HL-60/S4 treated with phorbol 12-myristate 13-acetate at 8.2 ng/mL for 4 days and 3 days (cell line): ENCODE measurements at regions not wholly inside any gene's neighbourhood (a gene's known extent, or its start where the extent isn't known, plus 50 kb on each side); places are given as distances from the start of the nearest gene placed in this dataset.

Experiments used
- in situ Hi-C: fragments of 300-500 bp; cut with MboI; formaldehyde crosslinking; loops from 2 replicates; pipeline ENCODE4 v1.15.0; 2022; ENCODE audit warnings: low sequenced_read_pairs

GRCh38 chr15:95565016-95565600, 765.4 kb upstream of the NR2F2 start:
- in situ Hi-C loops = no loop called here

GRCh38 chr15:95565690-95566089, 764.8 kb upstream of the NR2F2 start:
- in situ Hi-C loops = no loop called here

- in situ Hi-C loops = no loop called here
Measured at GRCh38 chr15:95567686-95568085, 762.8 kb upstream of the NR2F2 start.

GRCh38 chr15:95574053-95574452, 756.4 kb upstream of the NR2F2 start:
- in situ Hi-C loops = no loop called here

GRCh38 chr15:95577927-95578326, 752.6 kb upstream of the NR2F2 start:
- in situ Hi-C loops = no loop called here

GRCh38 chr15:95580121-95580520, 750.4 kb upstream of the NR2F2 start:
- in situ Hi-C loops = no loop called here

- in situ Hi-C loops = no loop called here
Measured at GRCh38 chr15:95581595-95581994, 748.9 kb upstream of the NR2F2 start.

GRCh38 chr15:95584088-95584487, 746.4 kb upstream of the NR2F2 start:
- in situ Hi-C loops = no loop called here

GRCh38 chr15:95588056-95588455, 742.4 kb upstream of the NR2F2 start:
- in situ Hi-C loops = no loop called here

- in situ Hi-C loops = no loop called here
Measured at GRCh38 chr15:95590533-95591044, 739.9 kb upstream of the NR2F2 start.

GRCh38 chr15:95591270-95591669, 739.2 kb upstream of the NR2F2 start:
- in situ Hi-C loops = no loop called here

- in situ Hi-C loops = no loop called here
Measured at GRCh38 chr15:95591886-95592285, 738.6 kb upstream of the NR2F2 start.

- in situ Hi-C loops = no loop called here
Measured at GRCh38 chr15:95594496-95594895, 736.0 kb upstream of the NR2F2 start.

GRCh38 chr15:95595759-95596158, 734.7 kb upstream of the NR2F2 start:
- in situ Hi-C loops = no loop called here

- in situ Hi-C loops = no loop called here
Measured at GRCh38 chr15:95596496-95596895, 734.0 kb upstream of the NR2F2 start.

- in situ Hi-C loops = no loop called here
Measured at GRCh38 chr15:95598251-95598855, 732.1 kb upstream of the NR2F2 start.

GRCh38 chr15:95600367-95600766, 730.1 kb upstream of the NR2F2 start:
- in situ Hi-C loops = no loop called here

GRCh38 chr15:95600884-95601283, 729.6 kb upstream of the NR2F2 start:
- in situ Hi-C loops = no loop called here

GRCh38 chr15:95601525-95601924, 729.0 kb upstream of the NR2F2 start:
- in situ Hi-C loops = no loop called here

- in situ Hi-C loops = no loop called here
Measured at GRCh38 chr15:95603802-95604201, 726.7 kb upstream of the NR2F2 start.

GRCh38 chr15:95604634-95605036, 725.9 kb upstream of the NR2F2 start:
- in situ Hi-C loops = no loop called here

GRCh38 chr15:95605098-95605497, 725.4 kb upstream of the NR2F2 start:
- in situ Hi-C loops = no loop called here

GRCh38 chr15:95606551-95606950, 723.9 kb upstream of the NR2F2 start:
- in situ Hi-C loops = no loop called here
